ENCODE measurements at regions not wholly inside any gene's neighbourhood (a gene's known extent, or its start where the extent isn't known, plus 50 kb on each side); places are given as distances from the start of the nearest gene placed in this dataset.
"Not testable (repeated sequence)": the region's sequence is repeated elsewhere in the genome, so short reads cannot be mapped to it uniquely, and the experiment has no call there.

DNA sequence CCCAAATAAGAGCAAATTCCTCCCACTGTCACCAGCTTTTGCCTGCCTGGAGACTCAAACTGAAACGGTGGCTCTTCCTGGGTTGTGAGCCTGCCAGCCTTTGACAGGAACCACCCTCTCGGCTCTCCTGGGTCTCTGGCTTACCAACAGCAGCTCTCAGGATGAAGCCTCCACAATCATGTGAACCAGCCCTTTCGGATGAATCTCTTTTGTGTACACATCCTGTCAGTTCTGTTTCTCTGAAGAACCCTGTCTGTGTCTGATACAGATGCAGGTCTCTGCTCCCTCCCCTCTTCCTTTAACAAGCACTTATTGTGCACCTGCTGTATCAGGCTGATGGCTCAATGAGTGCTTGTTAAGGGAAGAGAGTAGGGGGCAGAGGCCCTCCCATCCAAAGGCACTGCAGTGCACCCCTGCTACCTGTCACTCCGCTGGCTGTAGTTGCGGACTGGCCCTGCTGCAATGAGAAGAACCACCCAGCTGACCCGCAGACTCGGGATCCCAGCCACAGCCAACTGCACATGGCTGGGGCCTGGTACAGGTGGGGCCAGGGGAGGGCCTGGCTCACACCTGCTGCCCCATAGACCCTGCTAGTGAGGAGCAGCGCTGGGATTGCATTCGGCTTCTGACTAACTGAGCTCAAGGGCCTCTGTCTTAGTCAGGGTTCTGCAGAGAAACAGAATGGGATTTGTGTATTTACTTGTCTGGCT, 120.1 kb upstream of the PMEPA1 start:
- DNase-seq (ENCODE audit: insufficient read length, low spot score) (no peak), FAIRE-seq (no peak)
- TF ChIP-seq POLR2A (IDR thresholded peaks at IDR 0.05; ENCODE audit: low read depth, low read length) = no peak

DNA sequence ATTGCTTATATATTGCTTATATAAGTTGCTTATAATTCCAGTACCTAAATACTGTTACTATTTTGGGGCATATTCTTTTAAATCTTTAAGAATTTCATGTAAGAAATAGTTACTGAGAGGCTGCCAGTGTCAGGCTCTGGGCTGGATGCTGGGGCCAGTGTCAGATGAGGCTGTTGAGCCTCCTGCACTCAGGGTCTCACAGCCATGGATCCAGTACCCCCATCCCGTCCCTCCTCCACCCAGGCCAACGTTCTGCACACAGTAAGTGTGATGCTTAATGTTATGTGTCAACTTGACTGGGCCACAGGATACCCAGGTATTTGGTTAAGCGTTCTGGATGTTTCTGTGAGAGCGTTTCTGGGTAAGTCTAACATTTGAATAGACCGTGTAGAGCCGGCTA, 119.5 kb upstream of the PMEPA1 start:
- no peak for DNase-seq (ENCODE audit: insufficient read length, low spot score)
- FAIRE-seq = no peak

DNA sequence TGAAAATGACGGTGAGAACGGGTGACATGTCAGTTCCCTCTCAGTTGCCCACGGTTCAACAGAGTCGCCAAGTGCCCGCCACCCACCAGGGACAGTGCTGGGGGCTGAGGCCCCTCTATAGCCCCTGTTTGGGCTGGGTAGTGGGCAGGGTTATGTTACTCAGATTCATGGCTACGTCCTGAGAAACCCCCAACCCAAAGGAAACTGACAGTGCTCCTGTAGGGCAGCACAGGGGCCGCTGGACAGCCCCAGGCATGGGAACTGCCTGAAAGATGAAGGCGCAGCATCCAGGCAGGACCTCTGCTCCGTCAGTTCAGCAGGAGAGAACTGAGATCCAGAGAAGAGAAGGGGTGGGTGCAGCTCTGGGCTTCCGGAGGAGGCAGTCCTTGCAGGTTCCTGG, 118.9 kb upstream of the PMEPA1 start:
- DNase-seq (ENCODE audit: insufficient read length, low spot score) = no peak
- FAIRE-seq = no peak
- no peak for TF ChIP-seq POLR2A (IDR thresholded peaks at IDR 0.05; ENCODE audit: low read depth, low read length)

More for the DNA sequence above, 119.5 kb upstream of the PMEPA1 start:
- TF ChIP-seq POLR2A (IDR thresholded peaks at IDR 0.05; ENCODE audit: low read depth, low read length) = no peak

DNA sequence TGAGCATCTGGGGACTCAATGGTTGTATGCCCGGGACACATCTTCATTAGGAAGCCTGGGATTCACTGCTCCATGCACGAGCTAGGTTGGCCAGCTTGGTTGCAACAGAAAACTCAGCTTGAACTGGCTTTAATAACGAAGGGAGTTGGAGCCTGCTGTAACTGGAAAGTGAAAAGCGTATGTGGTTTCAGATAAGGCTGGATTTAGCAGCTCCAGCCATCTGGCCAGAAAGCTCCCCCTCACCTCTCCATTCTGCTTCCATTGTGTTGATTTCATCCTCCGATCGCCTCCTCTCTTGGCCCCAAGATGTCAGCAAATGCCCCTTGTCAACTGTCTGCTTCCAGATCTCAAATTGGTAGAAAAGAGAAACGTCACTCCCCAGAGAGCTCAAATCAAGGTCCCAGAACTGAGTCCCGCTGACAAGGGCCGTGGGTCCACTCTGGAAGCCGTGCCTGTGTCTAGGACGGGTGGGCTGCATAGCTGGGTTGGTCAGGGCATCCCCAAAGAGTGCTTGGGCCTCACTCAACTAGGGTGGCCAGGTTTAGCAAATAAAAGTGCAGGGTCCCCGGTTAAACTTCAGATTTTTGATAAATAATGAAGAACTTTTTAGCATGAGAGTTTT, 117.0 kb upstream of the PMEPA1 start:
- FAIRE-seq (no peak), DNase-seq (ENCODE audit: insufficient read length, low spot score) (no peak)
- TF ChIP-seq POLR2A (IDR thresholded peaks at IDR 0.05; ENCODE audit: low read depth, low read length) = no peak

DNA sequence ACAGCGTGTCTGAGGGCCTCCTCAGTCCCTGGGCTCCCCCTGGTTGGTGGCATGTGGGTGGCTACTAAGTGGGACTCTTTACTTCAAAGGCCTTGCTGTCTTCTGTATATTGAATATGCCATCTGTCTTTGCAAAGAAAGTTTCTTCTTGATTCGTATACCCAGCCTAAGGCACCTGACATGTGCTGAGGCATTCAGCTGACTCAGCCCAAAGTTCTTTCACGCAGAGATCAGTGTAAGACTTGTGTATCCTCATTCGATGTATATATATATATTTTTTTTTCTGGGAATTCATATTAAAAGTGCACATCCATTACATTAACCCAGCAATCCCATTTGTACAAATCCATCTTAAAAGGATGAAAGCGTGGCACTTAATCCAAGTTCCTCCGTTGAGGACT, 115.1 kb upstream of the PMEPA1 start:
- DNase-seq (ENCODE audit: insufficient read length, low spot score) (no peak), FAIRE-seq (no peak)
- TF ChIP-seq POLR2A (IDR thresholded peaks at IDR 0.05; ENCODE audit: low read depth, low read length) = no peak

DNA sequence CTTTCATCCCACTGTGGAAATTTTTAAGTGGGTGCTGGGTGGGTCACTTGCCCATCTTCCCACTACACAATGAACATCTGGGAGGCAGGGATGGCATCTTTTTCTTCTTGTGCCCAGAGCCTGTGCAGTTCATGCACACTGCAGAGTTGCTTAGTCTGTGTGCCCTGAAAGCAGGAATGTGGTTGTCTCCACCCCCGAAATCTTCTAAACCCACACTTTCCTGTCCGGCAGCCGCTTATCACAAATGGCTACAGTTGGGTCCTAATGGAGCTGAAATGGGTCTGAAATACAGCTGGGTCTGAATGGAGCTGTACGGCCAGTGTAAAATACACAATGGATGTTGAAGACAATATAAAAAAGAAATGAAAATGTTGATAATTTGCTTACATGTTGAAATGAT, 112.1 kb upstream of the PMEPA1 start:
- TF ChIP-seq POLR2A (IDR thresholded peaks at IDR 0.05; ENCODE audit: low read depth, low read length) = no peak
- DNase-seq (ENCODE audit: insufficient read length, low spot score) (no peak), FAIRE-seq (no peak)

DNA sequence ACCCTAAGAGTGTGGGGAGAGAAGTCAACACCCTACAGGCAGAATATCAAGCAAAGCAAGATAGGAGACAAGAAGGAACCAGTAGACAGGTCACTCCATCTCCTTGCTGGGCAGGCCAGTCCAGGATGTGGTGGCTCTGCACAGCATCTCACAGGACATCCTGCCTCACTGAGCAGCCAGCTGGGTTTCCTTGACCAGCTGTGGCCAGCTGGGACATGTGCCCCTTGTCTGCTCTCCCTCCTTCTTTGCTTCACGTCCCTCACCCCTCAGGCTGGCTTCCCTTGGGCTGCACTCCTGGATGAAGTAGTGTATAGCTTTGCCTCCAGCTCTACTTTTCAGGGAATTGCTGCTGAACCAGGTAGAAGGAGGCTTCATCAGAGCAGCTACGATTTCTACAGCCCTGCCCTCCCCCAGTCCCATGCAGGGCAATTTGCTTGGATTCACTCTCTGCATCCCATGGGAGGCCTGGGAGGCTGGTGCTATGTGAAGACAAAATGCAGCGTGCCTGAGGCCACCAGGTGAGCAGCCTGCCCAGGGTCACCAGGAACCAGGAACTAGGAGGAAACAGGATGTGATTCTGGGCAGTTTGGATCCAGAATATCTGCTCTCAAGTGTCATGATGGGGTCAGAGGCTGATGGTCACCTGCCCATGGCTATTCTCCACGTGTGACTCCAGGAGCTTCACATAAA, 110.0 kb upstream of the PMEPA1 start:
- no peak for TF ChIP-seq POLR2A (IDR thresholded peaks at IDR 0.05; ENCODE audit: low read depth, low read length)
- FAIRE-seq (no peak), DNase-seq (ENCODE audit: insufficient read length, low spot score) (no peak)

DNA sequence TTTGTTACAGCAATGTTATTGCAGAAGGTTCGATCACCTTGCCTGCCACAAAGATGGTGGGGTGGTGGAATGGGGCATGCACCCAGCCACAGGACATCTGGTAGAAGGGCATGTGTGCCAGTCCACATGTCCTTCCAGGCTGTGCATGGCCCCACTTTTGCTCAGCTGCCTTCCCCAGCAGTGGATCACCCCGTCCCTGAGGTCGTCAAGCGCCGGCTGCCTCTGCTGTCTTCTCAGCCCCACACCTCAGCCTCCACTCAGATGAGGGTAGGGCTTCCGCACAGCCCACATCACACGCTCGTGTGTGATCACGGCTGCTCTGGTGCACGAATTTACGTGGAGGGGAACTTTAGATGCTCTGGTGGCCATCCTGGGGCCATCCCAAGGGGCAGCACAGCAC, 109.5 kb upstream of the PMEPA1 start:
- no peak for DNase-seq (ENCODE audit: insufficient read length, low spot score)
- no peak for TF ChIP-seq POLR2A (IDR thresholded peaks at IDR 0.05; ENCODE audit: low read depth, low read length)
- no peak for FAIRE-seq

DNA sequence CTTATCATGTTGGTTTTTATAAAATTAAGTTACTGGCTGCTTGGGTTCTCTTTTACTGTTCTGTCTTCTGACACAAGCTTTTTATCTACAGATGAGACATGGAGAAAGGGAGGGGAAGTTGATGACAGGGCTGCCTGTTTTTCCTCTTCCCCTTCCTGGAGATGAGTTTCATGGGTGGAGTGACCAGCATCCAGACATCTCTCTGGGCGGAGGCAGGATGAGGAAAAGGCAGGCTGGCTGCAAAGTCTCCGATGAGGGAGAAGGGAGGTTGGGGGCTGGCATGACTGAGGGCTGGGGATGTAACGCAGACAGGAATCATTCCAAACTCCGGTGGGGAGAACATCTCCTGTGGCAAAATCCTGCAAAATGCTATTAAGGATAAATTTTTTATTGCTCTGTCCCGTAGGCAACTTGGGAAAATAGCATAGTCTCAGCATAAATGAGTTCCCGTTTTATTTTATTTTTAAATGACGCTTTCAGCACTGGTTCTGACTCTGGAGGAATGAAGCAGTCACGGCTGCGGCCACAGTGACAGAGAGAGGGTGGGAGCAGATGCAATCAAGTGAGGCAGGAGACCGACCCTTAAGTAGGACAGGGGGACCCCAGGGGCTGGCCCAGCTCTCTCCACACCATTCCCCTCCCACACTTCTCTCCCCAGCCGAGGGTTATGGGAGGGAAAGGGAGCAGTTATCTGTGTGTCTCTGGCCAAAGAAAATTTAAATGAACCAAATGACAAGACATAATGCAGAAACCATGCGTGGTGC, 108.8 kb upstream of the PMEPA1 start:
- TF ChIP-seq POLR2A (IDR thresholded peaks at IDR 0.05; ENCODE audit: low read depth, low read length) = no peak
- no peak for DNase-seq (ENCODE audit: insufficient read length, low spot score)
- FAIRE-seq = no peak

DNA sequence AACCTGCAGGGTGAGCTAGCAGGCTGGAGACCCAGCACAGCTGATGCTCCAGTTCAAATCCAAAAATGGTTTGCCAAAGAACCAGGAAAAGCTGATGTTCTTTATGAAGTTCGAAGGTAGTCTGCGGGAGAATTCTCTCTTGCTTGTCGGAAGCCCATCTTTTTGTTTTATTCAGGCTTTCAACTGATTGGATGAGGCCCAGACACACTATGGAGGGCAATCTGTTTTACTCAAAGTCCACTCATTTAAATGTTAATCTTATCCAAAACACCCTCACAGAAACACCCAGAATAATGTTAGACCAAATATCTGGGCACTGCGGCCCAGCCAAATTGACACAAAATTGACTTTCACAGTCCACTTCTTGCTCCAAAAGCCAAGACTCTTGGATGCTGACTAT, 105.6 kb upstream of the PMEPA1 start:
- FAIRE-seq (no peak), DNase-seq (ENCODE audit: insufficient read length, low spot score) (no peak)
- no peak for TF ChIP-seq POLR2A (IDR thresholded peaks at IDR 0.05; ENCODE audit: low read depth, low read length)

DNA sequence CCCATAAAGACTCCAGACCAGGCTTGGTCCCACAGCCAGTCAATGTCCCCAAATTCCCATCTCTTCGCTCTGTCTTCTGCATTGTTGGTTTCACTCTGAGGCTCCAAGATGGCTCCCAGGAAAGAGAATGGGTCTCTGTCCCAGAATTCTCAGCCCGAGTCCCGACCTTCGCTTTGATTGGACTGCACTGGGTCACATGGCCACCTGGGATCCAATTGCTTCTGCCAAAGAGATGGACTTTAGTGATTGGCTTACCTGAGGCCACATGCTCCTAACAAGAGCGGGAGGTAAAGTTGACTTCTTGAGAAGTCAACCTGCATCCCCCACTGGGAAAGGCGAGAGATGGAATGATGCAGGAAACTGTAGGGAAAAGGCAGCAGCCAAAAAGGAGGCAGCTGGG, 104.7 kb upstream of the PMEPA1 start:
- no peak for FAIRE-seq
- TF ChIP-seq POLR2A (IDR thresholded peaks at IDR 0.05; ENCODE audit: low read depth, low read length) = no peak
- no peak for DNase-seq (ENCODE audit: insufficient read length, low spot score)

DNA sequence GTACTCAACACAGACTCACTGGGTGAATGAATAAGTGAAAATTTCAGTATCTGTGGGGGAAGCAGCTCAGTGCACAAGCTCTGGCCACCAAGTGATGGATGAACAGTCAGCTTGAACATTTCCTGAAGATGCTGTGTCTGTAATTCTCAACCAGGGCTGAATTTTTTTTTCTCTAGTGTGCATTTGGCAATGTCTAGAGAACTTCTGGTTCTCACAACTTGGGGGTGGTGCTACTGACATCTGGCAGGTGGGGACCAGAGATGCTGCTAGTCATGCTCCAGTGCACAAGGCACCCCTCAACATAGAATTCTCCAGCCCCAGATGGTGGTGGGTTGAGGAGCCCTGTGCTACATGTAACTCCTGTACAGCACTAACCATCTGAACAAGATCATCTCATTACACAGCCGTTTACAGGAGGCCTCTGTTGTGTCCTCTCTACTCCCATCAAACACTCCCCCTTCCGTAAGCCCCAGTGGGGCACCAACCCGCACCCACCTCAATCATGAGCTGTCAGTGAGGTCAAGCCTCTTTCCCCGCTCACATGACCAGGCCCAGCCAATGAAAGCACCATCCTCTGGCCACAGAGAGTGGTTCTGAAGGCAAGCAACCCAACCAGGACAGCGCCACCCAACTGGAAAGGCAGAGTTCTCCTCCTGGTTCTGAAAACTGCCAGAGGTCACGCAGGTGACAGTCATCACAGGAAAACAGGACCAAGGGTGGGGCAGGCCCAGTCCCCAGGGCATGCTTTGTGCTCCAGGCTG, 103.9 kb upstream of the PMEPA1 start:
- DNase-seq (ENCODE audit: insufficient read length, low spot score) (no peak), FAIRE-seq (no peak)
- no peak for TF ChIP-seq POLR2A (IDR thresholded peaks at IDR 0.05; ENCODE audit: low read depth, low read length)

DNA sequence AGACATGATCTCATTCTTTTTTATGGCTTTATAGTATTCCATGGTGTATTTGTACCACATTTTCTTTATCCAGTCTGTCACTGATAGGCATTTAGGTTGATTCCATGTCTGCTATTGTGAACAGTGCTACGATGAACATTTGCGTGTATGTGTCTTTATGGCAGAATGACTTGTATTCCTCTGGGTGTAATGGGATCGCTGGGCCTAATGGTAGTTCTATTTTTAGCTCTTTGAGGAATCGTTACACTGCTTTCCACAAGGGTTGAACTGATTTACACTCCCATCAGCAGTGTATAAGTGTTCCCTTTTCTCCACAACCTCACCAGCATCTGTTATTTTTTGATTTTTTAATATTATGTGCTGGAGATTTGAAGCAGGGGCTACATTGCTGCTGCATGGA, 102.8 kb upstream of the PMEPA1 start:
- FAIRE-seq; DNase-seq (ENCODE audit: insufficient read length, low spot score): not testable (repeated sequence)

All from H54 (cell line).